GM23338 (cell line): ENCODE measurements at regions not wholly inside any gene's neighbourhood (a gene's known extent, or its start where the extent isn't known, plus 50 kb on each side); places are given as distances from the start of the nearest gene placed in this dataset.

Experiments used
- CREB1 ChIP-seq: fragments of 250-450 bp; sonication (Bioruptor Pico); IDR thresholded peaks from 2 replicates; pipeline ENCODE4 v1.5.0; 2020; ENCODE audit warnings: low read depth, mild to moderate bottlenecking, moderate library complexity
- CTCF ChIP-seq, 2 experiments: fragments of 200-600 bp in 1 of 2; sonication (generic) in 1 of 2; conservative IDR thresholded peaks; 2 replicates each; pipeline versions ENCODE4 v1.5.1 to v1.6.1; 2016 to 2017; ENCODE audit warnings: antibody characterized with exemption in 2 of 2, low read depth in 2 of 2, mild to moderate bottlenecking in 2 of 2, moderate library complexity in 1 of 2
- REST ChIP-seq: IDR thresholded peaks from one replicate; pipeline ENCODE4 v1.6.1; 2018; ENCODE audit warnings: antibody characterized with exemption; ENCODE audit not compliant: unreplicated experiment

GRCh38 chr7:86999750-87000149, 59.7 kb downstream of the ELAPOR2 start:
- TF ChIP-seq CTCF (conservative IDR thresholded peaks at IDR 0.05; ENCODE audit: low read depth in 2 of 2) (no peak), CREB1 (no peak), REST (no peak)
